ENCODE measurements at regions not wholly inside any gene's neighbourhood (a gene's known extent, or its start where the extent isn't known, plus 50 kb on each side); places are given as distances from the start of the nearest gene placed in this dataset.

DNA sequence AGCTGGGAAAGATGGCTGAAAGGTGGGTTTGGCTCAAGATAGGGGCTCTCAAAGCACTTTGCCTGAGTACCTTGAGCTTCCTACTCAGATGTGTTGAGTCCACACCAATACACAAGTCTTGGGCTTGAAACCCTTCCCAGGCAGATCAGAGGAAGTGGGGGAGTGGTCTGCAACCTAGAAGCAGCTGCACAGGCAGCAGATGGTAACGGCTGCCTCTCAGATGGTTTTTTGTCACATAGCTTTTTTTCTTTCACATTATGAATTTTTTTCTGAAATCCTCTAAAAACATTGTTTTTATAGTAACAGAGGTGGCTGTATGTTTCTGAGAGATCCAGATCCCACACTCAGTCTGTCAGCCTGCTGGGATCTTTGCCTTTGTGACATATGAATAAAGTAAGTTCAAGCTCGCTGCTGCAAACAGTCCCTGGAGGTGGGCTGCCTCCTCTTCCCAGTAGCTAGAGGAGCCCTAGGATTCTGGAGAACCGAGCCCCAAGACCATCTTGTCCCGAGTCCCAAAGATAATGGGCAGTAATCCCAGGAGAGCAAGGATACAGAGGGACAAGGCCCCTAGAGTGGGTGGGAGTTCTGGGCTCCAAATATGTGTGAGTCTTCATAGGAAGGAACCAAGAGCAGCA is 97.1 kb upstream of the TOP1 start:
- no peak overlapping the region for H3K27ac ChIP-seq (ENCODE audit: low read length)
- no peak overlapping the region for H3K9ac ChIP-seq (ENCODE audit: low read length)
- no peak overlapping the region for H3K4me3 ChIP-seq (ENCODE audit: low read length)
- TF ChIP-seq CTCF (IDR thresholded peaks at IDR 0.05; ENCODE audit: low read depth, low read length) (no peak), EZH2phosphoT487 (IDR thresholded peaks at IDR 0.05; ENCODE audit: low read depth) (no peak)
- no peaks in the 10 kb centered on the region for H3K79me2 ChIP-seq (ENCODE audit: low read length)
- H2AFZ ChIP-seq (ENCODE audit: low read depth, low read length): no peak overlapping the region
- H3K36me3 ChIP-seq (replicated peaks; ENCODE audit: low read depth, low read length): no peaks in the 10 kb centered on the region
- H3K27me3 ChIP-seq (ENCODE audit: low read depth, low read length): peaks cover 9% of the 10 kb centered on the region; the same call in 1 of the 2 replicates
- peaks cover 4% of the 10 kb centered on the region; the same call in 1 of the 2 replicates for H3K9me3 ChIP-seq (ENCODE audit: insufficient read depth, low read length)
- peaks cover 4% of the 10 kb centered on the region; the same call in 1 of the 2 replicates for H3K4me1 ChIP-seq (ENCODE audit: low read length)
- no peak overlapping the region for H3K4me2 ChIP-seq (ENCODE audit: low read length)
- no peaks in the 10 kb centered on the region for H4K20me1 ChIP-seq (ENCODE audit: insufficient read depth, low read length)

DNA sequence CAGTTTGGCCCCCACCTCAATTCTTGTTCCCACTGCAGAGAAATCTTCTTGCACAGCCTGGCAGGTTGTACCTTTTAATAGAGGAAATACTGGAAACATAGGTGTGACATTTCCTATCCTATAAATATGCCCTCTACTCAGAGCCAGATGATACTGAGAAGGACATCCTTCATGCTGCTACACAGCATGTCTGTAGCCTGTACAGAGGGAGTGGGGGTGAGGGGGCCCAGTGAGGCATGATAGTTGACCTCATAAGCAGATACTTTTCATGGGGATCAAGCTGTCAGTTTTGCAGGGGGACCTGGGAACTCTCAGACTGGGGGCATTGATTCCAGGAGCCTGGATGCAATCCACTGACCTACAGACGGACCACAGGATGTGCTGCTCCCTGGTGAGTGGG is 96.2 kb upstream of the TOP1 start:
- H3K27ac ChIP-seq (ENCODE audit: low read length): no peak overlapping the region
- H3K79me2 ChIP-seq (ENCODE audit: low read length): no peaks in the 10 kb centered on the region
- H3K4me2 ChIP-seq (ENCODE audit: low read length): no peak overlapping the region
- no peaks in the 10 kb centered on the region for H4K20me1 ChIP-seq (ENCODE audit: insufficient read depth, low read length)
- no peak overlapping the region for H3K4me3 ChIP-seq (ENCODE audit: low read length)
- TF ChIP-seq EZH2phosphoT487 (IDR thresholded peaks at IDR 0.05; ENCODE audit: low read depth) (no peak), CTCF (IDR thresholded peaks at IDR 0.05; ENCODE audit: low read depth, low read length) (no peak)
- no peaks in the 10 kb centered on the region for H3K36me3 ChIP-seq (replicated peaks; ENCODE audit: low read depth, low read length)
- 0 out of 2 replicates have a peak, but pooled peaks cover 11% of the 10 kb centered on the region for H3K27me3 ChIP-seq (ENCODE audit: low read depth, low read length)
- no peak overlapping the region for H3K9ac ChIP-seq (ENCODE audit: low read length)
- H3K4me1 ChIP-seq (ENCODE audit: low read length): peaks cover 4% of the 10 kb centered on the region; the same call in 1 of the 2 replicates
- peaks cover 4% of the 10 kb centered on the region; the same call in 1 of the 2 replicates for H3K9me3 ChIP-seq (ENCODE audit: insufficient read depth, low read length)
- H2AFZ ChIP-seq (ENCODE audit: low read depth, low read length): no peak overlapping the region

- Histone ChIP-seq H3K9ac (ENCODE audit: low read length) (no peak overlapping the region), H3K27ac (ENCODE audit: low read length) (no peak overlapping the region), H3K79me2 (ENCODE audit: low read length) (no peaks in the 10 kb centered on the region), H4K20me1 (ENCODE audit: insufficient read depth, low read length) (no peaks in the 10 kb centered on the region), H3K4me3 (ENCODE audit: low read length) (no peak overlapping the region), H2AFZ (ENCODE audit: low read depth, low read length) (no peak overlapping the region), H3K27me3 (ENCODE audit: low read depth, low read length) (0 out of 2 replicates have a peak, but pooled peaks cover 8% of the 10 kb centered on the region), H3K4me2 (ENCODE audit: low read length) (no peak overlapping the region), H3K4me1 (ENCODE audit: low read length) (peaks cover 4% of the 10 kb centered on the region; the same call in 1 of the 2 replicates), H3K9me3 (ENCODE audit: insufficient read depth, low read length) (peaks cover 4% of the 10 kb centered on the region; the same call in 1 of the 2 replicates), H3K36me3 (replicated peaks; ENCODE audit: low read depth, low read length) (no peaks in the 10 kb centered on the region)
- TF ChIP-seq CTCF (IDR thresholded peaks at IDR 0.05; ENCODE audit: low read depth, low read length) (no peak), EZH2phosphoT487 (IDR thresholded peaks at IDR 0.05; ENCODE audit: low read depth) (no peak)
Measured at GRCh38 chr20:40933758-40934157, 94.9 kb upstream of the TOP1 start.

GRCh38 chr20:40938020-40938419 is 90.6 kb upstream of the TOP1 start:
- Histone ChIP-seq H4K20me1 (ENCODE audit: insufficient read depth, low read length) (no peaks in the 10 kb centered on the region), H3K27me3 (ENCODE audit: low read depth, low read length) (0 out of 2 replicates have a peak, but pooled peaks cover 3% of the 10 kb centered on the region), H3K79me2 (ENCODE audit: low read length) (no peaks in the 10 kb centered on the region), H3K4me3 (ENCODE audit: low read length) (no peak overlapping the region), H3K9me3 (ENCODE audit: insufficient read depth, low read length) (peaks cover 4% of the 10 kb centered on the region; the same call in 1 of the 2 replicates), H3K9ac (ENCODE audit: low read length) (no peak overlapping the region), H3K4me1 (ENCODE audit: low read length) (peaks cover 24% of the 10 kb centered on the region), H3K36me3 (replicated peaks; ENCODE audit: low read depth, low read length) (no peaks in the 10 kb centered on the region), H2AFZ (ENCODE audit: low read depth, low read length) (no peak overlapping the region), H3K4me2 (ENCODE audit: low read length) (no peak overlapping the region), H3K27ac (ENCODE audit: low read length) (no peak overlapping the region)
- no peak for TF ChIP-seq EZH2phosphoT487 (IDR thresholded peaks at IDR 0.05; ENCODE audit: low read depth)
- TF ChIP-seq CTCF (IDR thresholded peaks at IDR 0.05; ENCODE audit: low read depth, low read length): peak; percentile 60

All from OCI-LY3 (cell line).